ENCODE measurements at regions not wholly inside any gene's neighbourhood (a gene's known extent, or its start where the extent isn't known, plus 50 kb on each side); places are given as distances from the start of the nearest gene placed in this dataset.

DNA sequence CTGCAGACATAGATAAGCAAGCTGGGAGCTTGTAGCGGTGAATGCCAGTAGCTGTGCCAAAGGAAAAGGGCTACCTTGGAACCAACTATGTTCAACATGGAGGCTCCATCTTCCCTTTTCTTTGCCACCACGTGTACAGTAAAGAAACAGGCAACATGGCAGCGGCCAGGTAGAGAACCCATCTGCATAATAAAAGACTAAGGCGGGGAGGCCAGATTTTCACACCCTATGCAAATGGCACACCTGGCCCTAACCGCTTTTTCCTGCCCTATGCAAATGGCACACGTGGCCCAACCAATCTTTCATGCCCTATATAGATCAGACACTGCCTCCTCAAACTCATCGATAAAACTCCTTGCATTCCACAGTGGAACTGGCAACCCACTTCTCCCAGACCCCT, 477.5 kb upstream of the EDIL3 start:
- no peak for TF ChIP-seq ZNF317 (CRISPR knock-in tag; IDR thresholded peaks at IDR 0.05)
- TF ChIP-seq HCFC1 (IDR thresholded peaks at IDR 0.05; ENCODE audit: low read depth, low read length) = no peak
- no peak for TF ChIP-seq FOXK2 (IDR thresholded peaks at IDR 0.05)
- no peak for TF ChIP-seq ZBTB4 (CRISPR knock-in tag; IDR thresholded peaks at IDR 0.05; ENCODE audit: borderline replicate concordance)
- no peak for TF ChIP-seq GTF2F1 (IDR thresholded peaks at IDR 0.05; ENCODE audit: low read length)
- no peak for TF ChIP-seq SP1 (IDR thresholded peaks at IDR 0.05)
- TF ChIP-seq SP1 (CRISPR knock-in tag; IDR thresholded peaks at IDR 0.05) = no peak
- TF ChIP-seq, protein P1, sequence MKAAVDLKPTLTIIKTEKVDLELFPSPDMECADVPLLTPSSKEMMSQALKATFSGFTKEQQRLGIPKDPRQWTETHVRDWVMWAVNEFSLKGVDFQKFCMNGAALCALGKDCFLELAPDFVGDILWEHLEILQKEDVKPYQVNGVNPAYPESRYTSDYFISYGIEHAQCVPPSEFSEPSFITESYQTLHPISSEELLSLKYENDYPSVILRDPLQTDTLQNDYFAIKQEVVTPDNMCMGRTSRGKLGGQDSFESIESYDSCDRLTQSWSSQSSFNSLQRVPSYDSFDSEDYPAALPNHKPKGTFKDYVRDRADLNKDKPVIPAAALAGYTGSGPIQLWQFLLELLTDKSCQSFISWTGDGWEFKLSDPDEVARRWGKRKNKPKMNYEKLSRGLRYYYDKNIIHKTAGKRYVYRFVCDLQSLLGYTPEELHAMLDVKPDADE (CRISPR knock-in tag; IDR thresholded peaks at IDR 0.05) = no peak
- no peak for TF ChIP-seq ZBTB49 (CRISPR knock-in tag; IDR thresholded peaks at IDR 0.05; ENCODE audit: borderline replicate concordance)
- no peak for TF ChIP-seq HDAC2 (CRISPR knock-in tag; IDR thresholded peaks at IDR 0.05)
- no peak for TF ChIP-seq ZNF570 (CRISPR knock-in tag; IDR thresholded peaks at IDR 0.05; ENCODE audit: borderline replicate concordance)
- TF ChIP-seq, protein P2, sequence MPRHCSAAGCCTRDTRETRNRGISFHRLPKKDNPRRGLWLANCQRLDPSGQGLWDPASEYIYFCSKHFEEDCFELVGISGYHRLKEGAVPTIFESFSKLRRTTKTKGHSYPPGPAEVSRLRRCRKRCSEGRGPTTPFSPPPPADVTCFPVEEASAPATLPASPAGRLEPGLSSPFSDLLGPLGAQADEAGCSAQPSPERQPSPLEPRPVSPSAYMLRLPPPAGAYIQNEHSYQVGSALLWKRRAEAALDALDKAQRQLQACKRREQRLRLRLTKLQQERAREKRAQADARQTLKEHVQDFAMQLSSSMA (CRISPR knock-in tag; IDR thresholded peaks at IDR 0.05) = no peak
- no peak for TF ChIP-seq KLF9 (CRISPR knock-in tag; IDR thresholded peaks at IDR 0.05; ENCODE audit: low read depth)
- no peak for TF ChIP-seq ZFAT (CRISPR knock-in tag; conservative IDR thresholded peaks at IDR 0.05)

Data from HepG2 (cell line).